Calu3 (cell line): ENCODE measurements at regions not wholly inside any gene's neighbourhood (a gene's known extent, or its start where the extent isn't known, plus 50 kb on each side); places are given as distances from the start of the nearest gene placed in this dataset.
A peak's percentile ranks its signal among the peaks of the same experiment; 100 is the strongest.

Experiments
- BruUV-seq: library from RNA; stranded (reverse); fragments of 400-500 nt; replicated peaks from 2 replicates; lab custom pipeline; 2021; lab: Mats Ljungman, UMichigan
- CTCF ChIA-PET: fragments of 300-600 bp; sonication (Branson Sonifier 250); formaldehyde crosslinking; loops from one replicate; lab custom pipeline; 2022; ENCODE audit warnings: antibody characterized with exemption; lab: Charles Lee
- DNase-seq: peaks from one replicate; pipeline ENCODE4 v3.0.0; 2022
- H3K27ac Mint-ChIP-seq: one replicate; pipeline ENCODE4 v1.8.0; 2022; ENCODE audit warnings: mixed read lengths; ENCODE audit not compliant: unreplicated experiment
- H3K27me3 Mint-ChIP-seq: one replicate; pipeline ENCODE4 v1.8.0; 2022; ENCODE audit warnings: mixed read lengths; ENCODE audit not compliant: unreplicated experiment
- H3K36me3 Mint-ChIP-seq: one replicate; pipeline ENCODE4 v1.8.0; 2022; ENCODE audit warnings: mild to moderate bottlenecking, moderate library complexity, mixed read lengths; ENCODE audit not compliant: insufficient read depth, unreplicated experiment
- H3K4me1 Mint-ChIP-seq: one replicate; pipeline ENCODE4 v1.8.0; 2022; ENCODE audit warnings: mild to moderate bottlenecking, low read depth, mixed read lengths; ENCODE audit not compliant: unreplicated experiment
- H3K4me3 Mint-ChIP-seq: one replicate; pipeline ENCODE4 v1.8.0; 2022; ENCODE audit warnings: mild to moderate bottlenecking, low read depth, moderate library complexity, mixed read lengths; ENCODE audit not compliant: unreplicated experiment
- H3K9me3 Mint-ChIP-seq: one replicate; pipeline ENCODE4 v1.8.0; 2022; ENCODE audit warnings: low read depth, mixed read lengths; ENCODE audit not compliant: unreplicated experiment
- CTCF ChIP-seq: fragments of 200-600 bp; IDR thresholded peaks from one replicate; pipeline ENCODE4 v1.8.0; 2022; ENCODE audit warnings: antibody characterized with exemption; ENCODE audit not compliant: unreplicated experiment
- intact Hi-C: fragments of 100-400 bp; cut with micrococcal nuclease; formaldehyde crosslinking; loops from one replicate; pipeline ENCODE4 v1.10.0; 2022; ENCODE audit not compliant: unreplicated experiment

GRCh38 chr10:83987216-83987615 lies 152.1 kb upstream of the GHITM start:
- no TSS peak for BruUV-seq
- Mint-ChIP-seq H3K27ac (no peak overlapping the region), H3K4me1 (no peaks in the 10 kb centered on the region), H3K36me3 (no peaks in the 10 kb centered on the region), H3K4me3 (no peak overlapping the region), H3K9me3 (no peaks in the 10 kb centered on the region), H3K27me3 (peaks cover 43% of the 10 kb centered on the region)
- no peak for DNase-seq
- CTCF ChIA-PET: no interaction called here
- intact Hi-C loops: no loop called here
- no peak for TF ChIP-seq CTCF

DNA sequence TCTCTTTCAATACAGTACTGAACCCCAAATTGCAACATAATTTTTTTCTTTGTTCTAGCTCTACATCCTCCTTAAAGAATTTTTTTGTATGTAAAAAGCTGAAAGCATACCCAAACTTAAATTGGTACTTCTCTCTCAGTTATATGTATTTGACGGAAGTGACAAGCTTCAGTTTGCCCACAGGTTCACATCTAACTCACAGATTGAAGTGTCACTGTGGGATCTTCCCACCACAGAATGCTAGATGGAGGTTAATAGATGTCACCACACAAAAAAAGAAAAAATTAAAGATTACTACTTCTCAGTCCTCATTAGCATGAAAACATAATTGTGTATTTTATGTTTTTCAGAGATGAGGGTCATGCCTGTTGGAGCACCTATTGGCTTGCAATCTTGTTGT lies 150.9 kb upstream of the GHITM start:
- no TSS peak for BruUV-seq

GRCh38 chr10:83990126-83990525 lies 149.2 kb upstream of the GHITM start:
- H3K4me3 Mint-ChIP-seq: no peak overlapping the region
- peaks cover 33% of the 10 kb centered on the region for H3K27me3 Mint-ChIP-seq
- no peaks in the 10 kb centered on the region for H3K4me1 Mint-ChIP-seq
- H3K36me3 Mint-ChIP-seq: no peaks in the 10 kb centered on the region
- no peak for TF ChIP-seq CTCF
- BruUV-seq: no TSS peak
- H3K27ac Mint-ChIP-seq: no peak overlapping the region
- H3K9me3 Mint-ChIP-seq: no peaks in the 10 kb centered on the region
- CTCF ChIA-PET: no interaction called here
- no peak for DNase-seq
- intact Hi-C loops: no loop called here

More for the DNA sequence above, 150.9 kb upstream of the GHITM start:
- H3K4me1 Mint-ChIP-seq: no peaks in the 10 kb centered on the region
- no peak overlapping the region for H3K4me3 Mint-ChIP-seq
- TF ChIP-seq CTCF: no peak
- no peak for DNase-seq
- no peaks in the 10 kb centered on the region for H3K9me3 Mint-ChIP-seq
- peaks cover 39% of the 10 kb centered on the region for H3K27me3 Mint-ChIP-seq
- no peak overlapping the region for H3K27ac Mint-ChIP-seq
- intact Hi-C loops: no loop called here
- no peaks in the 10 kb centered on the region for H3K36me3 Mint-ChIP-seq
- CTCF ChIA-PET: interaction anchor here (0.6 kb wide), 1 partner anchor 757 kb away, joined by 3 read pairs; no protein-coding TSS in a partner anchor

GRCh38 chr10:83991986-83992753 lies 147.1 kb upstream of the GHITM start:
- no peak overlapping the region for H3K4me3 Mint-ChIP-seq
- DNase-seq: peak; percentile 2
- intact Hi-C loops: no loop called here
- no peaks in the 10 kb centered on the region for H3K9me3 Mint-ChIP-seq
- CTCF ChIA-PET: no interaction called here
- H3K27me3 Mint-ChIP-seq: peaks cover 26% of the 10 kb centered on the region
- H3K4me1 Mint-ChIP-seq: no peaks in the 10 kb centered on the region
- TF ChIP-seq CTCF: no peak
- no TSS peak for BruUV-seq
- H3K27ac Mint-ChIP-seq: no peak overlapping the region
- H3K36me3 Mint-ChIP-seq: no peaks in the 10 kb centered on the region
